GM12891 (cell line): ENCODE measurements at regions not wholly inside any gene's neighbourhood (a gene's known extent, or its start where the extent isn't known, plus 50 kb on each side); places are given as distances from the start of the nearest gene placed in this dataset.

Experiments used
- POLR2A ChIP-seq: IDR thresholded peaks from 2 replicates; pipeline ENCODE4 v1.6.1; 2011; ENCODE audit warnings: low read depth, low read length, control low read depth
- POLR2AphosphoS5 ChIP-seq: IDR thresholded peaks from 2 replicates; pipeline ENCODE4 v1.6.1; 2011; ENCODE audit warnings: low read depth, low read length, control low read depth
- SPI1 ChIP-seq: IDR thresholded peaks from 2 replicates; pipeline ENCODE4 v1.6.1; 2011; ENCODE audit warnings: low read depth, low read length, control low read depth

- no peak for TF ChIP-seq SPI1
- TF ChIP-seq POLR2AphosphoS5, result no peak
- no peak for TF ChIP-seq POLR2A
Measured at GRCh38 chr5:152499814-152500535, 94.9 kb upstream of the NMUR2 start.
